Body of pancreas (tissue), 4 donors: ENCODE measurements at regions not wholly inside any gene's neighbourhood (a gene's known extent, or its start where the extent isn't known, plus 50 kb on each side); places are given as distances from the start of the nearest gene placed in this dataset.

Experiments used
- POLR2A ChIP-seq, 3 donors: fragments of 450-650 bp; IDR thresholded peaks; one replicate each; pipeline ENCODE4 v1.6.1; 2016; ENCODE audit warnings: antibody characterized with exemption in 3 of 3, mild to moderate bottlenecking in 2 of 3
- TF ChIP-seq, protein P1 (sequence below), 7 experiments: fragments of 450-650 bp in 4 of 7; fragments of 200-600 bp in 3 of 7; sonication (generic) in 3 of 7; IDR thresholded peaks; one replicate each; pipeline ENCODE4 v1.5.1; 2016 to 2019; ENCODE audit warnings: antibody characterized with exemption in 7 of 7

DNA sequence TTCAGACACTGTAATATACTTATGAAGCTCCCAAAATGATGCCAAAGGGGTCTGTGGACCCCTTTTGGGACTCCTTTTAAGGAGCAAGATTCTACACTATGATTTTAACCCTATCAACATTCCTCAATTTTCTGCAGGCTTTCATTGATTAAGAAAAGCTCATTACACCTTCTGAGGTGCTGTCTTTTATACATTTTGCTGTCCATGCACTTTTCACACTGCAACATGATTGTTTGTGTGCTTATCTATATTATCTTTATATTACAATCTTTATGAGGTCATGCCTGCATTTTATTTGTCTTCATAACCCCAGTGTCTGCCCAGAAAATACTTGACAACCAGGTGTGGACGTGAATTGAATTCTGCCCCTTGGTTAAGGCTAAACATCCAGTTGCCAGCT, 482.6 kb upstream of the ZFHX3 start:
- TF ChIP-seq, protein P1, sequence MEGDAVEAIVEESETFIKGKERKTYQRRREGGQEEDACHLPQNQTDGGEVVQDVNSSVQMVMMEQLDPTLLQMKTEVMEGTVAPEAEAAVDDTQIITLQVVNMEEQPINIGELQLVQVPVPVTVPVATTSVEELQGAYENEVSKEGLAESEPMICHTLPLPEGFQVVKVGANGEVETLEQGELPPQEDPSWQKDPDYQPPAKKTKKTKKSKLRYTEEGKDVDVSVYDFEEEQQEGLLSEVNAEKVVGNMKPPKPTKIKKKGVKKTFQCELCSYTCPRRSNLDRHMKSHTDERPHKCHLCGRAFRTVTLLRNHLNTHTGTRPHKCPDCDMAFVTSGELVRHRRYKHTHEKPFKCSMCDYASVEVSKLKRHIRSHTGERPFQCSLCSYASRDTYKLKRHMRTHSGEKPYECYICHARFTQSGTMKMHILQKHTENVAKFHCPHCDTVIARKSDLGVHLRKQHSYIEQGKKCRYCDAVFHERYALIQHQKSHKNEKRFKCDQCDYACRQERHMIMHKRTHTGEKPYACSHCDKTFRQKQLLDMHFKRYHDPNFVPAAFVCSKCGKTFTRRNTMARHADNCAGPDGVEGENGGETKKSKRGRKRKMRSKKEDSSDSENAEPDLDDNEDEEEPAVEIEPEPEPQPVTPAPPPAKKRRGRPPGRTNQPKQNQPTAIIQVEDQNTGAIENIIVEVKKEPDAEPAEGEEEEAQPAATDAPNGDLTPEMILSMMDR (IDR thresholded peaks at IDR 0.05): no peak
- no peak for TF ChIP-seq POLR2A (IDR thresholded peaks at IDR 0.05)
